Keratinocyte (primary cell): ENCODE measurements at regions not wholly inside any gene's neighbourhood (a gene's known extent, or its start where the extent isn't known, plus 50 kb on each side); places are given as distances from the start of the nearest gene placed in this dataset.
"Not testable (repeated sequence)": the region's sequence is repeated elsewhere in the genome, so short reads cannot be mapped to it uniquely, and the experiment has no call there.

Experiments used
- DNase-seq: peaks from one replicate; pipeline ENCODE4 v3.0.0-alpha.2; 2011; ENCODE audit warnings: low read depth, missing footprints, low spot score
- FAIRE-seq: peaks from 2 replicates; lab custom pipeline; 2011; peaks lifted over from hg19 to GRCh38; lab: Jason Lieb, UNC
- H2AFZ ChIP-seq: 2 replicates; pipeline ENCODE4 v1.6.0; 2012; ENCODE audit warnings: low read length, control low read depth, inconsistent platforms; ENCODE audit not compliant: control insufficient read depth
- H3K27ac ChIP-seq: 2 replicates; pipeline ENCODE4 v1.5.1; 2011; ENCODE audit warnings: low read length; ENCODE audit not compliant: control insufficient read depth, insufficient read depth
- H3K27me3 ChIP-seq: 3 replicates; pipeline ENCODE4 v1.6.0; 2011; ENCODE audit warnings: low read length; ENCODE audit not compliant: control insufficient read depth, insufficient read depth; ENCODE audit errors: extremely low read depth
- H3K36me3 ChIP-seq, 2 experiments: 2 replicates in 1 of 2; 3 replicates in 1 of 2; pipeline ENCODE4 v1.5.1; 2011; ENCODE audit warnings: low read length in 2 of 2, mild to moderate bottlenecking in 1 of 2; ENCODE audit not compliant: control insufficient read depth in 2 of 2, insufficient read depth in 2 of 2; ENCODE audit errors: extremely low read depth in 1 of 2
- H3K4me1 ChIP-seq: 3 replicates; pipeline ENCODE4 v1.5.1; 2011; ENCODE audit warnings: low read length; ENCODE audit not compliant: control insufficient read depth, insufficient read depth; ENCODE audit errors: extremely low read depth
- H3K4me2 ChIP-seq: 3 replicates; pipeline ENCODE4 v1.6.0; 2011; ENCODE audit warnings: low read depth, low read length; ENCODE audit not compliant: control insufficient read depth, insufficient read depth; ENCODE audit errors: extremely low read depth
- H3K4me3 ChIP-seq, 3 experiments: fragments of 200-600 bp in 1 of 3; sonication (generic) in 1 of 3; 2 replicates in 2 of 3; 3 replicates in 1 of 3; pipeline ENCODE4 v1.5.1; 2011 to 2016; ENCODE audit warnings: low read length in 3 of 3, mild to moderate bottlenecking in 3 of 3, control low read depth in 2 of 3, inconsistent platforms in 1 of 3, low read depth in 1 of 3, mixed read lengths in 1 of 3, mixed run types in 1 of 3, moderate library complexity in 1 of 3; ENCODE audit not compliant: control insufficient read depth in 2 of 3, insufficient read depth in 2 of 3; ENCODE audit errors: extremely low read depth in 1 of 3
- H3K79me2 ChIP-seq: 2 replicates; pipeline ENCODE4 v1.6.0; 2012; ENCODE audit warnings: low read length; ENCODE audit not compliant: control insufficient read depth, insufficient read depth
- H3K9ac ChIP-seq: 3 replicates; pipeline ENCODE4 v1.6.0; 2011; ENCODE audit warnings: low read length; ENCODE audit not compliant: control insufficient read depth, insufficient read depth; ENCODE audit errors: extremely low read depth
- H3K9me1 ChIP-seq: 3 replicates; pipeline ENCODE4 v1.6.0; 2011; ENCODE audit warnings: low read length; ENCODE audit not compliant: control insufficient read depth, insufficient read depth; ENCODE audit errors: extremely low read depth
- H3K9me3 ChIP-seq: 2 replicates; pipeline ENCODE4 v1.5.1; 2012; ENCODE audit warnings: low read depth, low read length; ENCODE audit not compliant: control insufficient read depth
- H4K20me1 ChIP-seq: 3 replicates; pipeline ENCODE4 v1.6.0; 2011; ENCODE audit warnings: low read length; ENCODE audit not compliant: control insufficient read depth, insufficient read depth; ENCODE audit errors: extremely low read depth
- CTCF ChIP-seq, 3 experiments: IDR thresholded peaks in 1 of 3; conservative IDR thresholded peaks in 1 of 3; optimal IDR thresholded peaks in 1 of 3; 2 replicates in 2 of 3; 3 replicates in 1 of 3; pipeline versions ENCODE3 to v1.5.1; 2011; ENCODE audit warnings: low read length in 3 of 3, mild to moderate bottlenecking in 3 of 3, moderate library complexity in 2 of 3, control low read depth in 1 of 3, inconsistent platforms in 1 of 3; ENCODE audit not compliant: insufficient read depth in 2 of 3; ENCODE audit errors: extremely low read depth in 1 of 3
- EZH2 ChIP-seq: IDR thresholded peaks from one replicate; pipeline ENCODE4 v1.6.1; 2012; ENCODE audit warnings: inconsistent platforms, mild to moderate bottlenecking, low read length, moderate library complexity
- dilution Hi-C: fragments of 300-500 bp; cut with MboI; formaldehyde crosslinking; loops from one replicate; pipeline ENCODE4 v1.7.0; 2020; ENCODE audit warnings: low sequenced_read_pairs; ENCODE audit not compliant: extremely low pct_ligation_motif_present

- FAIRE-seq (no peak), DNase-seq (no peak)
- H3K27me3 ChIP-seq, result no peaks in the 10 kb centered on the region
- TF ChIP-seq EZH2 (no peak), CTCF (optimal IDR thresholded peaks at IDR 0.05 in 1 of 3, IDR thresholded peaks at IDR 0.05 in 1 of 3, conservative IDR thresholded peaks at IDR 0.05 in 1 of 3; ENCODE audit: extremely low read depth in 1 of 3, insufficient read depth in 2 of 3, low read length in 3 of 3) (no peak)
- no peak overlapping the region for H3K27ac ChIP-seq
- no peaks in the 10 kb centered on the region for H3K4me1 ChIP-seq
- dilution Hi-C loops, result no loop called here
- no peak overlapping the region for H3K4me3 ChIP-seq
- H3K4me2 ChIP-seq, result no peak overlapping the region
- H3K36me3 ChIP-seq, result no peaks in the 10 kb centered on the region
- no peaks in the 10 kb centered on the region for H3K79me2 ChIP-seq
- no peak overlapping the region for H2AFZ ChIP-seq
- no peaks in the 10 kb centered on the region for H4K20me1 ChIP-seq
- H3K9me1 ChIP-seq, result no peaks in the 10 kb centered on the region
- H3K9ac ChIP-seq, result no peak overlapping the region
- no peaks in the 10 kb centered on the region for H3K9me3 ChIP-seq
Observed at GRCh38 chr14:105952826-105953225, 426.4 kb downstream of the TMEM121 start.

GRCh38 chr14:105961625-105962024, 435.2 kb downstream of the TMEM121 start:
- H3K4me3 ChIP-seq, H4K20me1 ChIP-seq, H3K4me1 ChIP-seq, dilution Hi-C loops, H3K27ac ChIP-seq, DNase-seq, H3K36me3 ChIP-seq, H3K9me3 ChIP-seq, H3K9me1 ChIP-seq, H2AFZ ChIP-seq, H3K79me2 ChIP-seq, H3K4me2 ChIP-seq, H3K27me3 ChIP-seq, FAIRE-seq, H3K9ac ChIP-seq: not testable (repeated sequence)

- Histone ChIP-seq H2AFZ (no peak overlapping the region), H3K4me3 (no peak overlapping the region), H3K4me2 (no peak overlapping the region), H3K27me3 (no peaks in the 10 kb centered on the region), H3K4me1 (no peaks in the 10 kb centered on the region), H3K36me3 (no peaks in the 10 kb centered on the region), H3K27ac (no peak overlapping the region), H4K20me1 (no peaks in the 10 kb centered on the region), H3K9ac (no peak overlapping the region), H3K79me2 (no peaks in the 10 kb centered on the region), H3K9me1 (no peaks in the 10 kb centered on the region), H3K9me3 (no peaks in the 10 kb centered on the region)
- TF ChIP-seq EZH2 (no peak), CTCF (optimal IDR thresholded peaks at IDR 0.05 in 1 of 3, IDR thresholded peaks at IDR 0.05 in 1 of 3, conservative IDR thresholded peaks at IDR 0.05 in 1 of 3; ENCODE audit: extremely low read depth in 1 of 3, insufficient read depth in 2 of 3, low read length in 3 of 3) (no peak)
- no peak for FAIRE-seq
- dilution Hi-C loops, result no loop called here
- DNase-seq, result no peak
Observed at GRCh38 chr14:105962532-105962931, 436.1 kb downstream of the TMEM121 start.
